ENCODE measurements at regions not wholly inside any gene's neighbourhood (a gene's known extent, or its start where the extent isn't known, plus 50 kb on each side); places are given as distances from the start of the nearest gene placed in this dataset.

DNA sequence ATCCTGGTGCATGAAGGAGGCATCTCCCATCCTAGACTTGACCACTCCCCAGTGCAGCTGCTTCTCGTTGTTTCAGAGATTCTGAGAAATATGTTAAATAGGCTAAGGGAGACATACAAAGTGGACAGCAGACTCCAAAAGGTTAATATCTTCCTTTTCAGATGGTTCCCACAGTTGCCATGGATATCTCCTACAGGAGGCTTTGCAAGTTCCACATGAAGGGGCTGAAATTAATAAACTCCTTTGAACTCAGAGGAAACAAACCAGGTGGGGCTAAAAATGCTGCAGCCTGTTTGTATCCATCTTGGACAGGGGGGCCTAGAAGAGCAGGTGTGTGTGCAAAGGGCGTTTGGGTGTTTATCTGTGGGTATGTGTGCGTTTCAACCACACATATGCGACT, 257.4 kb upstream of the XYLT1 start:
- Mint-ChIP-seq H3K27ac (no peak overlapping the region), H3K9me3 (peaks cover 6% of the 10 kb centered on the region), H3K36me3 (ENCODE audit: low read depth) (no peaks in the 10 kb centered on the region), H3K4me3 (no peak overlapping the region), H3K4me1 (ENCODE audit: low read depth) (no peaks in the 10 kb centered on the region), H3K27me3 (no peaks in the 10 kb centered on the region)
- intact Hi-C loops (cut with micrococcal nuclease), result no loop called here

- Mint-ChIP-seq H3K36me3 (ENCODE audit: low read depth) (no peaks in the 10 kb centered on the region), H3K27ac (no peak overlapping the region), H3K4me1 (ENCODE audit: low read depth) (no peaks in the 10 kb centered on the region), H3K27me3 (no peaks in the 10 kb centered on the region), H3K9me3 (no peaks in the 10 kb centered on the region), H3K4me3 (no peak overlapping the region)
- intact Hi-C loops (cut with micrococcal nuclease), result no loop called here
These were observed 253.6 kb upstream of the XYLT1 start for GRCh38 chr16:17724242-17724898.

DNA sequence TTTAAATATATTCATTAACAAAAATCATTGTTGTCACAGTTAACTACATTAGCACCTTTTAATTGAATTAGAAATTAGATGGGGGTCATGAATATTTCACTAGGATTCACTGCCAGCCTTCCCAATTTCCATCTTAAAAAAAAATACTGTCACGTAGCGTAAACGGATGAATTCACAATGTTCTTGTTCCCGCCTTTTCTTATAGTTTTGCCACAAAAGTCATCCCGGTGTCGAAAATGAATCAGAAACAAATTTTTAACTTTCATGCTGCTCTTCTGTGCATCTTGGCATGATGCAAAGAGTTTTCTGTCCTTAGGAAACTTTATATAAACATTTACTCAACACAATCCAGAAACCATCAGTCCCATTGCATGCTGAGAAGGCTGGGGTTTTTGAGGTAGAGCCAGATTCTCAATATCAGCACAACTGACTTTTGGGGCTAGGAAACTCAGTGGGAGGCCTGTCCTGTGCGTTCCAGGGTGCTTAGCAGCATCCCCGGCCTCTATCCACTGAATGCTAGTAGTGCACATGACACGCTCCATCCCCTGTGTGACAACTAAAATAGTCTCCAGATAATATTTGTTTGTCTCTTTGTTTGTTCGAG, 252.9 kb upstream of the XYLT1 start:
- no peak overlapping the region for H3K4me3 Mint-ChIP-seq
- H3K27ac Mint-ChIP-seq, result no peak overlapping the region
- H3K4me1 Mint-ChIP-seq (ENCODE audit: low read depth), result no peaks in the 10 kb centered on the region
- no peaks in the 10 kb centered on the region for H3K27me3 Mint-ChIP-seq
- H3K36me3 Mint-ChIP-seq (ENCODE audit: low read depth), result no peaks in the 10 kb centered on the region
- intact Hi-C loops (cut with micrococcal nuclease), result no loop called here
- H3K9me3 Mint-ChIP-seq, result no peaks in the 10 kb centered on the region

- Mint-ChIP-seq H3K4me3 (no peak overlapping the region), H3K27me3 (no peaks in the 10 kb centered on the region), H3K4me1 (ENCODE audit: low read depth) (no peaks in the 10 kb centered on the region), H3K36me3 (ENCODE audit: low read depth) (no peaks in the 10 kb centered on the region), H3K9me3 (no peaks in the 10 kb centered on the region), H3K27ac (no peak overlapping the region)
- intact Hi-C loops (cut with micrococcal nuclease), result no loop called here
These were observed 247.7 kb upstream of the XYLT1 start for GRCh38 chr16:17718495-17718894.

GRCh38 chr16:17705847-17706246, 235.1 kb upstream of the XYLT1 start:
- H3K36me3 Mint-ChIP-seq (ENCODE audit: low read depth), result no peaks in the 10 kb centered on the region
- no peaks in the 10 kb centered on the region for H3K27me3 Mint-ChIP-seq
- H3K4me1 Mint-ChIP-seq (ENCODE audit: low read depth), result no peaks in the 10 kb centered on the region
- H3K9me3 Mint-ChIP-seq, result no peaks in the 10 kb centered on the region
- no peak overlapping the region for H3K27ac Mint-ChIP-seq
- intact Hi-C loops (cut with micrococcal nuclease), result no loop called here
- no peak overlapping the region for H3K4me3 Mint-ChIP-seq

DNA sequence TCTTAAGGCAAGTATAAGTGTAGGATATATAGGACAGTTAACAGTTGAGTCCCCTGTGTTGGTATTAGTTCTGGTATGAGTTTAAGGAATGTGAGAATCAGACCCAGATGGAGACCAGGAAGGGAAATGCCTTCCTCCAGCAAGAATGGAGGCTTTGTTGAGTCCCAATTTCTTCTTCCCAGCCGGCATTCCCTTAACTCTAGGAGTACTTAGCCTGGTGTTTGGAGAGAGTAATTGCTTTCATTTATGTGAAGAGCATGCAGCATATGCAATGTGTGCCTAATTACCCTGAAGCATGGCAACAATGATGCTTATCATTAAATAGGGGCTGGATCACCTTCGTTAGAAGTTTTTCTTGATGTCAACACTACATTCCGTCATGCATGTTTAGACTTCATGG, 225.9 kb upstream of the XYLT1 start:
- Mint-ChIP-seq H3K27me3 (no peaks in the 10 kb centered on the region), H3K36me3 (ENCODE audit: low read depth) (no peaks in the 10 kb centered on the region), H3K9me3 (no peaks in the 10 kb centered on the region), H3K27ac (no peak overlapping the region), H3K4me3 (no peak overlapping the region), H3K4me1 (ENCODE audit: low read depth) (no peaks in the 10 kb centered on the region)
- intact Hi-C loops (cut with micrococcal nuclease), result no loop called here

- Mint-ChIP-seq H3K36me3 (ENCODE audit: low read depth) (no peaks in the 10 kb centered on the region), H3K27me3 (no peaks in the 10 kb centered on the region), H3K9me3 (no peaks in the 10 kb centered on the region), H3K27ac (no peak overlapping the region), H3K4me3 (no peak overlapping the region), H3K4me1 (ENCODE audit: low read depth) (no peaks in the 10 kb centered on the region)
- intact Hi-C loops (cut with micrococcal nuclease), result no loop called here
These were observed 221.7 kb upstream of the XYLT1 start for GRCh38 chr16:17692484-17692883.

GRCh38 chr16:17691899-17692176, 221.1 kb upstream of the XYLT1 start:
- intact Hi-C loops (cut with micrococcal nuclease), result no loop called here
- Mint-ChIP-seq H3K36me3 (ENCODE audit: low read depth) (no peaks in the 10 kb centered on the region), H3K27me3 (no peaks in the 10 kb centered on the region), H3K9me3 (no peaks in the 10 kb centered on the region), H3K4me3 (no peak overlapping the region), H3K4me1 (ENCODE audit: low read depth) (no peaks in the 10 kb centered on the region), H3K27ac (no peak overlapping the region)

DNA sequence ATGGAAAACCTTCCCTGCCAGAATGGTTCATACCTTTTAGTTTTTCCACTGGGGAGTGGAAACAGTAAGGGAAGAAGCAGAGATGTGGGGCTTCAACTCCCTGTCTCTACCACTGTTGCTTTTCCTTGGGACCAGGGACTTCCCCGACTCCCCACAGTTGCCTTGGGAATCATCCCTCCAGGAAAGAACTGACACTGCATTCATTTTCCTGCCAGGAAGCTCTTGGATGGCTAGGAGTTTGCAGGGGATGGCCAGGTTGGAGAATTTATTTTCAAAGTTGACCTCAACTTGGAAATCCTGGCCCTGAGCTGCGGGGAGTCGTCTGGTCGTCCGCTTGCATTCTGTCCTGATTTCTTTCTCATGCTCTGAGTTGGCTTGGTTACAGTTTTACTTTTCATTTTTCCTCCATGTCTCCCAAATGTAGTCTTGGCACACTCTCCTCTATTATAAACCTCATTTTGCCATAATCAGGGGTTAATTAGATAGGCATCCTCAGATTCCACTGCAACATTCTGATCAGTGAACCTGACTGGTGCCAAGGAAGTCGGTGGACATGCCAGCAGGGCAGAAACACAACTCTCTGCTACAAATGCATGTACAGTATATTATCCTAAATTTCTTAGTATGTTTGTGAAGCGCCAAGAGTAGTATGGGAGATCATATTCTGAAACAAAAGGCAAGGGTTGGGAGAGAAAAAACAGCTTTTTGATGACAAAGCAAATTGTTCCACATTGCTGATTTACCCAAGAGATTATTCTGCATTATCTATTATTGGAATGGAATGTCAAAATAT, 220.5 kb upstream of the XYLT1 start:
- Mint-ChIP-seq H3K9me3 (no peaks in the 10 kb centered on the region), H3K27ac (no peak overlapping the region), H3K4me1 (ENCODE audit: low read depth) (no peaks in the 10 kb centered on the region), H3K4me3 (no peak overlapping the region), H3K36me3 (ENCODE audit: low read depth) (no peaks in the 10 kb centered on the region), H3K27me3 (no peaks in the 10 kb centered on the region)
- intact Hi-C loops (cut with micrococcal nuclease), result no loop called here

- H3K4me1 Mint-ChIP-seq (ENCODE audit: low read depth), result no peaks in the 10 kb centered on the region
- H3K27ac Mint-ChIP-seq, result no peak overlapping the region
- H3K9me3 Mint-ChIP-seq, result peaks cover 3% of the 10 kb centered on the region
- no peak overlapping the region for H3K4me3 Mint-ChIP-seq
- peaks cover 2% of the 10 kb centered on the region for H3K27me3 Mint-ChIP-seq
- no peaks in the 10 kb centered on the region for H3K36me3 Mint-ChIP-seq (ENCODE audit: low read depth)
- intact Hi-C loops (cut with micrococcal nuclease), result no loop called here
These were observed 214.7 kb upstream of the XYLT1 start for GRCh38 chr16:17685447-17685846.

DNA sequence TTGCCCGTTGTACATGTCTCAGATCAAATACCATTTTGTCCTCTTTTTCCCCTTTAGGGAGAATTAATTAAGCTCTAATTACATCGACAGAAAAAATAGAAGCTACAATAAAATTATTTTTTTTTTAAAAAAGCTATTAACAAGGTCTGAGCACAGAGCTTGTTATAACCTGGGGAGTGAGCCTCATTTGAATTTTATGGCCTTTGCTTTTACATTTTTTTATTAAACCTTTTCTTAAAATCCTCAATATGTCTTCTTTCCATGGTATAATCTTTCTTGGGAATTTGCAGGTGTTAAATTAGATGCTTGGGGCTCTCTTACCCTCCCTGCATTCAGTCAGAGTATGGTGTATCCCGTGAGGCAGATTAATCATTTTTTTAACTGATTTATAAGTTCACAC, 212.5 kb upstream of the XYLT1 start:
- Mint-ChIP-seq H3K27me3 (peaks cover 2% of the 10 kb centered on the region), H3K36me3 (ENCODE audit: low read depth) (no peaks in the 10 kb centered on the region), H3K4me3 (no peak overlapping the region), H3K27ac (no peak overlapping the region), H3K9me3 (peaks cover 10% of the 10 kb centered on the region), H3K4me1 (ENCODE audit: low read depth) (no peaks in the 10 kb centered on the region)
- intact Hi-C loops (cut with micrococcal nuclease), result no loop called here

DNA sequence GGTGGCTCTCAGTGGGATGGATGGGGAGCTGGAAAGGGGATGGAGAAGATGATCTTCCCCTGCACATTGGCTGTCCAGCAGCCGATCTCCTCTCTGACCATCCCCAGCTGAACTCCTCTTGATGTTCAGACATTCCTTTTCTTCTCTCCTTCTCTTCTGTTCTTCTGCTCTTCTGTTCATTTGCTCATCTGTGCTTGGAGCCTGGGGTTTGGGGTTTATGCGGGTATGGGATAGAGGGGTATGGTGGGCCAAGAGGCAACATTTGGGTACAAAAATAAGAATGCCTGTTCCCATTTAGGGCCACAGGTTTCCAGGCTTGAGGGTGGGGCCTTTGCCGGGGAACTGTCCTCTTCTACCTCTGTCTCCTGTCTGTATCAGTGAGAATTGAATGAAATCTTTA, 205.4 kb upstream of the XYLT1 start:
- Mint-ChIP-seq H3K9me3 (peaks cover 10% of the 10 kb centered on the region), H3K4me3 (no peak overlapping the region), H3K36me3 (ENCODE audit: low read depth) (no peaks in the 10 kb centered on the region), H3K27ac (no peak overlapping the region), H3K4me1 (ENCODE audit: low read depth) (no peaks in the 10 kb centered on the region), H3K27me3 (no peaks in the 10 kb centered on the region)
- intact Hi-C loops (cut with micrococcal nuclease), result no loop called here

DNA sequence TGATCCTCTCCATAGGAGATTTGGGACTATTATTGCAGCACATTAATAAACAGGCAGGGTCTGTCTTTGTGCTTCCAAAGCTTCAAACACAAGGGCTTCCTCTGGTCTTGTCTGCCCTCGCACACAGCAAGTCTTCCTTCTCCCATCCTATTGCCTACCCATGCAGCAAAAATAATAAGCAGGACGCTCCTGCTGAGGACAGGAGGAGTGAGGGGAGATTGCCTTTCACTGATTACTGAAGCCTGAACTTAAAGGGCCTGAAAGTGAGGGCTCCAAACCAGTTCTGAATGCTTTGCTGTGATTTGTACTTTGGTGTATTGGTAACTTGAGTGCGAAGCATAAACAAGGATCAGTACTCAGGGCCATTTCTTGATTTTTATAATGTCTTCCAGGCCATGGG, 197.6 kb upstream of the XYLT1 start:
- no peaks in the 10 kb centered on the region for H3K36me3 Mint-ChIP-seq (ENCODE audit: low read depth)
- H3K4me1 Mint-ChIP-seq (ENCODE audit: low read depth), result no peaks in the 10 kb centered on the region
- H3K27ac Mint-ChIP-seq, result no peak overlapping the region
- no peaks in the 10 kb centered on the region for H3K9me3 Mint-ChIP-seq
- no peak overlapping the region for H3K4me3 Mint-ChIP-seq
- intact Hi-C loops (cut with micrococcal nuclease), result no loop called here
- no peaks in the 10 kb centered on the region for H3K27me3 Mint-ChIP-seq

DNA sequence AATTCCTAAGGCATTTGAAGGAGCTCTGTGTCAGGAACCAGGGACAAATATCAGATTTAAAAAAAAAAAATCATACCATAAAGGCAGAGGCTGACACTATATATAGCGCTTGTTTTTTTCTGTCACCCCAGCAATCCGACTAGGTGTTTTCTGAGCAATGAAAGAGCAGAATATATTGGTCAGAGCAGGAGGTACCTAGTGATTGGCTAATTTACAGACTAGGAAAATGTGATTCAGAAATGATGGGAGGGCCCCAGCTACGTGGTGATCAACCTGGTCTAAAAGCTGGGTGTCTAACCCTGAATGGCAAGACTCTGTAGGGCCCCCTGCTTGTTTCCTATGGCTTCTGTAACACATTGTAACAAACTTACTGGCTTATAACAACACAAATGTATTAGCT, 195.5 kb upstream of the XYLT1 start:
- H3K27me3 Mint-ChIP-seq, result no peaks in the 10 kb centered on the region
- H3K27ac Mint-ChIP-seq, result no peak overlapping the region
- no peaks in the 10 kb centered on the region for H3K36me3 Mint-ChIP-seq (ENCODE audit: low read depth)
- intact Hi-C loops (cut with micrococcal nuclease), result no loop called here
- H3K4me3 Mint-ChIP-seq, result no peak overlapping the region
- H3K4me1 Mint-ChIP-seq (ENCODE audit: low read depth), result no peaks in the 10 kb centered on the region
- no peaks in the 10 kb centered on the region for H3K9me3 Mint-ChIP-seq

DNA sequence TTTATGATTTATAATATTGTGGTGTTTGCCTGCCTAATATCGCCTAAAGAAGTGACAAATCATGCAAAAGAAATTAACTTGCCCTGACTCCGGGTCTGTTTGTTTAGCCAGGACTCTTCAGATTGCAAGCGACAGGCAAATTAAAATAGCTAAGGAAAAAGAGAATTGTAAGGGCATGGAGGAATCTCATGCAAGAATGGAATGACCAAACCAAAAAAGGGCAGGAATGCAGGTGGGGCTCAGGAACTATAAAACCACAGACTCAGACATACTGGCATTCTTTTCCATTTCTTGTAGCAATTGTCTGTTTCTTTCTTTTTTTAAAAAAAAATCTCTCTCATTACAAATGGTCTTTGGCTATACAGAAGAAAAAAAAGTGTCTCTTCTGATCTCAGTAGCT, 188.1 kb upstream of the XYLT1 start:
- H3K9me3 Mint-ChIP-seq, result no peaks in the 10 kb centered on the region
- no peak overlapping the region for H3K27ac Mint-ChIP-seq
- no peaks in the 10 kb centered on the region for H3K4me1 Mint-ChIP-seq (ENCODE audit: low read depth)
- H3K4me3 Mint-ChIP-seq, result no peak overlapping the region
- no peaks in the 10 kb centered on the region for H3K36me3 Mint-ChIP-seq (ENCODE audit: low read depth)
- peaks cover 5% of the 10 kb centered on the region for H3K27me3 Mint-ChIP-seq
- intact Hi-C loops (cut with micrococcal nuclease), result no loop called here
